H1 (cell line): ENCODE measurements at regions not wholly inside any gene's neighbourhood (a gene's known extent, or its start where the extent isn't known, plus 50 kb on each side); places are given as distances from the start of the nearest gene placed in this dataset.

Source experiments
- CTCF ChIA-PET: fragments of 300-600 bp; sonication (Branson Sonifier 250); formaldehyde crosslinking; loops from one replicate; lab custom pipeline; 2021; ENCODE audit not compliant: partially characterized antibody; lab: Charles Lee
- POLR2A ChIA-PET: fragments of 300-600 bp; sonication (Branson Sonifier 250); formaldehyde crosslinking; loops from one replicate; lab custom pipeline; 2021; ENCODE audit warnings: inconsistent platforms; ENCODE audit not compliant: partially characterized antibody; lab: Charles Lee
- DNase-seq, 2 experiments: peaks; one replicate each; pipeline versions ENCODE4 v3.0.0 to v3.0.0-alpha.2; 2010 to 2022; ENCODE audit warnings: low spot score in 2 of 2, low read depth in 1 of 2, mixed read lengths in 1 of 2
- FAIRE-seq: peaks from 2 replicates; lab custom pipeline; 2011; peaks lifted over from hg19 to GRCh38; lab: Jason Lieb, UNC
- H2AFZ ChIP-seq: 2 replicates; pipeline ENCODE4 v1.8.1; 2012; ENCODE audit warnings: low read length, inconsistent platforms
- H2AK5ac ChIP-seq: 2 replicates; pipeline ENCODE4 v1.6.1; 2013; ENCODE audit warnings: low read depth, low read length
- H2BK120ac ChIP-seq: replicated peaks from 2 replicates; pipeline ENCODE3; 2013; ENCODE audit warnings: low read depth, low read length, inconsistent platforms
- H2BK12ac ChIP-seq: 2 replicates; pipeline ENCODE4 v1.6.1; 2013; ENCODE audit warnings: low read depth, low read length
- H2BK15ac ChIP-seq: 2 replicates; pipeline ENCODE4 v1.6.1; 2013; ENCODE audit warnings: low read length
- H2BK20ac ChIP-seq: 2 replicates; pipeline ENCODE4 v1.6.1; 2013; ENCODE audit warnings: low read length
- H2BK5ac ChIP-seq: 2 replicates; pipeline ENCODE4 v1.6.1; 2013; ENCODE audit warnings: low read depth, low read length
- H3K14ac ChIP-seq: 2 replicates; pipeline ENCODE4 v1.6.1; 2013; ENCODE audit warnings: inconsistent platforms; ENCODE audit not compliant: insufficient read length
- H3K18ac ChIP-seq: 2 replicates; pipeline ENCODE4 v1.6.1; 2013; ENCODE audit warnings: low read length; ENCODE audit errors: extremely low read depth
- H3K23ac ChIP-seq: 2 replicates; pipeline ENCODE4 v1.6.1; 2013; ENCODE audit warnings: inconsistent platforms; ENCODE audit not compliant: insufficient read length
- H3K23me2 ChIP-seq: 2 replicates; pipeline ENCODE4 v1.6.1; 2013; ENCODE audit warnings: low read depth, low read length
- H3K27ac ChIP-seq: 2 replicates; pipeline ENCODE4 v1.6.1; 2011; ENCODE audit warnings: low read depth, low read length, inconsistent platforms
- H3K27me3 ChIP-seq, 4 experiments: replicated peaks in 1 of 4; 1 replicate in 1 of 4; 2 replicates in 3 of 4; pipeline versions ENCODE4 v1.6.1 to v1.8.1; 2011 to 2013; ENCODE audit warnings: low read length in 3 of 4, mild to moderate bottlenecking in 3 of 4, inconsistent platforms in 2 of 4, mixed read lengths in 2 of 4, moderate library complexity in 1 of 4; ENCODE audit not compliant: control insufficient read depth in 3 of 4, insufficient read depth in 3 of 4; ENCODE audit errors: extremely low read depth in 1 of 4
- H3K36me3 ChIP-seq, 4 experiments: 2 replicates each; pipeline versions ENCODE4 v1.6.1 to v1.8.1; 2011 to 2013; ENCODE audit warnings: mild to moderate bottlenecking in 4 of 4, low read length in 3 of 4, moderate library complexity in 2 of 4, control low read depth in 1 of 4, inconsistent platforms in 1 of 4; ENCODE audit not compliant: insufficient read depth in 4 of 4, control insufficient read depth in 2 of 4
- H3K4ac ChIP-seq: replicated peaks from 2 replicates; pipeline ENCODE3; 2013; ENCODE audit warnings: low read length, low read depth, mixed read lengths, inconsistent platforms; ENCODE audit not compliant: insufficient read length
- H3K4me1 ChIP-seq, 4 experiments: replicated peaks in 1 of 4; 1 replicate in 1 of 4; 2 replicates in 3 of 4; pipeline versions ENCODE4 v1.6.1 to v1.8.1; 2011 to 2013; ENCODE audit warnings: low read length in 3 of 4, inconsistent platforms in 2 of 4, mixed read lengths in 1 of 4; ENCODE audit not compliant: insufficient read depth in 4 of 4, control insufficient read depth in 3 of 4
- H3K4me2 ChIP-seq, 2 experiments: 2 replicates each; pipeline versions ENCODE4 v1.6.1 to v1.8.1; 2011 to 2013; ENCODE audit warnings: low read depth in 2 of 2, low read length in 2 of 2, control low read depth in 1 of 2, inconsistent platforms in 1 of 2, mild to moderate bottlenecking in 1 of 2; ENCODE audit not compliant: insufficient read depth in 1 of 2
- H3K4me3 ChIP-seq, 4 experiments: fragments of 200-600, 300-600 bp in 1 of 4; sonication (generic), shearing (Covaris generic), sonication (Bioruptor Twin) in 1 of 4; 2 replicates each; pipeline versions ENCODE4 v1.5.1 to v1.8.1; 2011 to 2016; ENCODE audit warnings: low read length in 4 of 4, low read depth in 3 of 4, control low read depth in 2 of 4, inconsistent platforms in 2 of 4, mild to moderate bottlenecking in 2 of 4, mixed read lengths in 1 of 4, moderate library complexity in 1 of 4; ENCODE audit not compliant: insufficient read depth in 2 of 4; ENCODE audit errors: extremely low read depth in 1 of 4
- H3K56ac ChIP-seq: replicated peaks from 2 replicates; pipeline ENCODE3; 2013; ENCODE audit warnings: low read depth, mild to moderate bottlenecking, mixed read lengths, low read length, inconsistent platforms; ENCODE audit not compliant: insufficient read length
- H3K79me1 ChIP-seq: 2 replicates; pipeline ENCODE4 v1.6.1; 2013; ENCODE audit warnings: low read depth, low read length, control low read depth
- H3K79me2 ChIP-seq, 2 experiments: 2 replicates each; pipeline versions ENCODE4 v1.6.1 to v1.8.1; 2012 to 2013; ENCODE audit warnings: low read length in 2 of 2, mild to moderate bottlenecking in 2 of 2, inconsistent platforms in 1 of 2; ENCODE audit not compliant: insufficient read depth in 2 of 2, control insufficient read depth in 1 of 2
- H3K9ac ChIP-seq, 4 experiments: replicated peaks in 1 of 4; 1 replicate in 1 of 4; 2 replicates in 3 of 4; pipeline versions ENCODE4 v1.6.1 to v1.8.1; 2011 to 2013; ENCODE audit warnings: low read depth in 3 of 4, low read length in 3 of 4, control low read depth in 2 of 4, mild to moderate bottlenecking in 2 of 4, moderate library complexity in 2 of 4, inconsistent platforms in 1 of 4; ENCODE audit errors: extremely low read depth in 1 of 4
- H3K9me3 ChIP-seq, 2 experiments: 2 replicates each; pipeline versions ENCODE4 v1.6.1 to v1.8.1; 2012 to 2013; ENCODE audit warnings: mild to moderate bottlenecking in 2 of 2, moderate library complexity in 2 of 2, control low read depth in 1 of 2, inconsistent platforms in 1 of 2, low read depth in 1 of 2, low read length in 1 of 2, mixed read lengths in 1 of 2; ENCODE audit not compliant: insufficient read depth in 2 of 2
- H4K20me1 ChIP-seq, 2 experiments: replicated peaks in 1 of 2; 2 replicates each; pipeline versions ENCODE3 to v1.8.1; 2011 to 2013; ENCODE audit warnings: inconsistent platforms in 2 of 2, low read length in 2 of 2, mild to moderate bottlenecking in 1 of 2; ENCODE audit not compliant: insufficient read depth in 2 of 2, control insufficient read depth in 1 of 2
- H4K5ac ChIP-seq: 2 replicates; pipeline ENCODE4 v1.6.1; 2013; ENCODE audit warnings: low read length, low read depth, mixed read lengths, inconsistent platforms; ENCODE audit not compliant: insufficient read length
- H4K8ac ChIP-seq: 2 replicates; pipeline ENCODE4 v1.8.0; 2013; ENCODE audit warnings: mild to moderate bottlenecking, moderate library complexity, low read length, inconsistent platforms; ENCODE audit not compliant: insufficient read depth; ENCODE audit errors: extremely low read depth
- H4K91ac ChIP-seq: replicated peaks from 2 replicates; pipeline ENCODE3; 2013; ENCODE audit warnings: low read length, mixed read lengths, inconsistent platforms; ENCODE audit not compliant: insufficient read length
- BACH1 ChIP-seq: IDR thresholded peaks from 2 replicates; pipeline ENCODE4 v1.6.1; 2012; ENCODE audit warnings: low read length, improper control_type of control experiment
- CBX5 ChIP-seq: fragments of 300-800, 300-1000 bp; sonication (generic); IDR thresholded peaks from 2 replicates; pipeline ENCODE4 v1.7.1; 2016; ENCODE audit warnings: antibody characterized with exemption, low read length, low read depth
- CHD1 ChIP-seq: IDR thresholded peaks from 2 replicates; pipeline ENCODE4 v1.6.1; 2012; ENCODE audit warnings: low read depth, low read length, improper control_type of control experiment
- CTBP2 ChIP-seq: IDR thresholded peaks from 2 replicates; pipeline ENCODE4 v1.7.0; 2011; ENCODE audit warnings: borderline replicate concordance, mild to moderate bottlenecking, moderate library complexity, mixed read lengths, low read length; ENCODE audit not compliant: insufficient read depth, insufficient read length
- EGR1 ChIP-seq: IDR thresholded peaks from 2 replicates; pipeline ENCODE4 v1.6.1; 2011; ENCODE audit warnings: low read depth, low read length, borderline replicate concordance
- JUN ChIP-seq: IDR thresholded peaks from 2 replicates; pipeline ENCODE4 v1.6.1; 2011; ENCODE audit warnings: low read depth, mild to moderate bottlenecking, improper control_type of control experiment, low read length
- KDM5A ChIP-seq: fragments of 200-600 bp; IDR thresholded peaks from 2 replicates; pipeline ENCODE4 v1.7.1; 2012; ENCODE audit warnings: mild to moderate bottlenecking, low read length, inconsistent platforms, mixed read lengths
- PHF8 ChIP-seq: fragments of 200-600 bp; sonication (generic); conservative IDR thresholded peaks from 2 replicates; pipeline ENCODE4 v1.7.1; 2012; ENCODE audit warnings: low read depth, mild to moderate bottlenecking, inconsistent platforms, low read length, moderate library complexity
- RFX5 ChIP-seq: IDR thresholded peaks from 2 replicates; pipeline ENCODE4 v1.6.1; 2011; ENCODE audit warnings: low read depth, low read length, improper control_type of control experiment, borderline replicate concordance
- SIRT6 ChIP-seq: IDR thresholded peaks from one replicate; pipeline ENCODE4 v1.7.1; 2012; ENCODE audit warnings: low read length, inconsistent platforms
- SP4 ChIP-seq: IDR thresholded peaks from 2 replicates; pipeline ENCODE4 v1.6.1; 2012; ENCODE audit warnings: low read length, inconsistent platforms
- SUZ12 ChIP-seq: fragments of 200-600 bp; sonication (generic); IDR thresholded peaks from 2 replicates; pipeline ENCODE4 v1.6.1; 2012; ENCODE audit warnings: mild to moderate bottlenecking, inconsistent platforms, low read length, moderate library complexity, mixed read lengths
- YY1 ChIP-seq: IDR thresholded peaks from 2 replicates; pipeline ENCODE4 v1.6.1; 2011; ENCODE audit warnings: low read depth, mild to moderate bottlenecking, low read length
- ZNF274 ChIP-seq: IDR thresholded peaks from 2 replicates; pipeline ENCODE4 v1.7.0; 2012; ENCODE audit warnings: low read length, borderline replicate concordance; ENCODE audit errors: extremely low read depth
- WGBS, 2 experiments: shearing (Covaris generic) in 1 of 2; methylation state at CpG; one replicate each; pipeline versions ENCODE4 v1.1.6 to v1.1.7; 2013 to 2015; ENCODE audit warnings: low lambda C conversion rate in 2 of 2, mixed read lengths in 2 of 2, inconsistent platforms in 1 of 2, low coverage in 1 of 2, missing lambda C conversion rate in 1 of 2; ENCODE audit not compliant: insufficient replicate concordance in 2 of 2, insufficient coverage in 1 of 2, insufficient read length in 1 of 2; ENCODE audit errors: extremely low coverage in 1 of 2, missing lambda C conversion rate in 1 of 2; 5-methylcytosine and 5-hydroxymethylcytosine counted together
- TF ChIP-seq, protein P1 (sequence below): IDR thresholded peaks from 2 replicates; pipeline ENCODE4 v1.6.1; 2011; ENCODE audit warnings: low read length, improper control_type of control experiment

DNA sequence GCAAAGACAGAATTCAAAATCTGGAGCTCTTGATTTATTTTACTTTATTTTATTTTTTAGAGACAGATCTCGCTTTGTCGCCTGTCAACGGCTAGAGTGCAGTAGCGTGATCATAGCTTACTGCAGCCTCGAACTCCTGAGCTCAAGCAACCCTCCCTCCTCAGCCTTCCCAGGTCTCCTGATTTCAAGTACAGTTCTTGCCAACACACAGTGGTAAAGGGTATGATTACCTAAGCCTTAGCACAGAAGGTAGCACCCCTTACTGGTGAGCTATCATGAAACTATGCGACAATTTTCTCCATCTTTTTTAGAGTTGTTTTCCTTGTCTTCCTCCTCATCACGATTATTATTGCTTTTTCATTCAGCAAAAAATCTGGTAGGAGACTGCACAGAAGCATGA is 94.3 kb upstream of the ETV6 start:
- 85% methylated on average over 7 of the region's 7 CpGs; no CpG with 5 or more reads in 1 of the 2 experiments for WGBS, 2 experiments
- POLR2A ChIA-PET = interaction anchor here (0.9 kb wide), 1 partner anchor 24 kb away, joined by 3 read pairs; no protein-coding TSS in a partner anchor
- no peak overlapping the region for H2BK120ac ChIP-seq
- TF ChIP-seq CHD1 (no peak), ZNF274 (no peak), KDM5A (no peak), JUN (no peak), YY1 (no peak), SUZ12 (no peak), RFX5 (no peak), CTBP2 (no peak), SIRT6 (no peak), PHF8 (no peak), CBX5 (no peak), SP4 (no peak), EGR1 (no peak), BACH1 (no peak)
- TF ChIP-seq, protein P1, sequence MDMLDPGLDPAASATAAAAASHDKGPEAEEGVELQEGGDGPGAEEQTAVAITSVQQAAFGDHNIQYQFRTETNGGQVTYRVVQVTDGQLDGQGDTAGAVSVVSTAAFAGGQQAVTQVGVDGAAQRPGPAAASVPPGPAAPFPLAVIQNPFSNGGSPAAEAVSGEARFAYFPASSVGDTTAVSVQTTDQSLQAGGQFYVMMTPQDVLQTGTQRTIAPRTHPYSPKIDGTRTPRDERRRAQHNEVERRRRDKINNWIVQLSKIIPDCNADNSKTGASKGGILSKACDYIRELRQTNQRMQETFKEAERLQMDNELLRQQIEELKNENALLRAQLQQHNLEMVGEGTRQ = no peak

More for the DNA sequence above, 94.3 kb upstream of the ETV6 start:
- Histone ChIP-seq H3K23ac (no peak overlapping the region), H3K79me1 (no peaks in the 10 kb centered on the region), H3K9me3 (no peaks in the 10 kb centered on the region), H4K20me1 (no peaks in the 10 kb centered on the region), H3K36me3 (no peaks in the 10 kb centered on the region), H2BK5ac (no peak overlapping the region), H2AK5ac (peak overlapping the region; percentile 29; the same call in 1 of the 2 replicates), H3K4me2 (no peak overlapping the region), H3K4ac (no peak overlapping the region), H3K79me2 (no peaks in the 10 kb centered on the region), H3K27me3 (no peaks in the 10 kb centered on the region), H3K4me1 (no peaks in the 10 kb centered on the region), H4K5ac (no peak overlapping the region), H3K27ac (no peak overlapping the region), H3K23me2 (no peaks in the 10 kb centered on the region), H2BK15ac (no peak overlapping the region), H2BK20ac (no peak overlapping the region), H2AFZ (peak overlapping the region; percentile 86; the same call in 1 of the 2 replicates), H4K91ac (no peak overlapping the region), H3K14ac (no peak overlapping the region), H3K4me3 (no peak overlapping the region), H3K18ac (no peak overlapping the region), H2BK12ac (no peak overlapping the region), H3K56ac (no peak overlapping the region), H3K9ac (no peak overlapping the region), H4K8ac (no peak overlapping the region)
- DNase-seq = no peak
- CTCF ChIA-PET = interaction anchor here (0.7 to 1.9 kb wide), 17 partner anchors 9 to 481 kb away, joined by 3 to 9 read pairs (median 4); no protein-coding TSS in a partner anchor
- no peak for FAIRE-seq
